HG03097 (cell line): ENCODE measurements at regions not wholly inside any gene's neighbourhood (a gene's known extent, or its start where the extent isn't known, plus 50 kb on each side); places are given as distances from the start of the nearest gene placed in this dataset.

ENCODE experiments used
- ATAC-seq: cut with Tn5 transposase; IDR thresholded peaks from one replicate; pipeline ENCODE4 v1.9.1; 2021; ENCODE audit not compliant: unreplicated experiment, low FRiP score

GRCh38 chr14:51307551-51307950, 67.5 kb downstream of the TMX1 start:
- ATAC-seq = no peak

- no peak for ATAC-seq
Observed at GRCh38 chr14:51308866-51309265, 68.8 kb downstream of the TMX1 start.

- ATAC-seq = no peak
Observed at GRCh38 chr14:51310505-51310944, 70.5 kb downstream of the TMX1 start.

GRCh38 chr14:51314321-51315015, 74.4 kb downstream of the TMX1 start:
- ATAC-seq = no peak

- no peak for ATAC-seq
Observed at GRCh38 chr14:51317373-51317772, 77.3 kb downstream of the TMX1 start.

- no peak for ATAC-seq
Observed at GRCh38 chr14:51318813-51319597, 79.0 kb downstream of the TMX1 start.

- ATAC-seq = no peak
Observed at GRCh38 chr14:51321036-51321435, 81.0 kb downstream of the TMX1 start.

GRCh38 chr14:51323492-51323891, 83.4 kb downstream of the TMX1 start:
- no peak for ATAC-seq

- no peak for ATAC-seq
Observed at GRCh38 chr14:51327376-51327775, 87.3 kb downstream of the TMX1 start.

- ATAC-seq = no peak
Observed at GRCh38 chr14:51328064-51328771, 88.2 kb downstream of the TMX1 start.

GRCh38 chr14:51328772-51329353, 88.8 kb downstream of the TMX1 start:
- no peak for ATAC-seq

GRCh38 chr14:51331486-51332367, 91.7 kb downstream of the TMX1 start:
- no peak for ATAC-seq

GRCh38 chr14:51333299-51333698, 93.3 kb downstream of the TMX1 start:
- ATAC-seq = no peak

GRCh38 chr14:51333901-51334521, 94.0 kb downstream of the TMX1 start:
- no peak for ATAC-seq

- no peak for ATAC-seq
Observed at GRCh38 chr14:51334566-51334965, 94.5 kb downstream of the TMX1 start.

- no peak for ATAC-seq
Observed at GRCh38 chr14:51335531-51335930, 95.5 kb downstream of the TMX1 start.

- ATAC-seq = no peak
Observed at GRCh38 chr14:51335961-51336723, 96.1 kb downstream of the TMX1 start.

- ATAC-seq = no peak
Observed at GRCh38 chr14:51336734-51337133, 96.7 kb downstream of the TMX1 start.

- ATAC-seq = no peak
Observed at GRCh38 chr14:51337520-51337919, 97.5 kb downstream of the TMX1 start.
